Breast epithelium (tissue), 3 donors: ENCODE measurements at regions not wholly inside any gene's neighbourhood (a gene's known extent, or its start where the extent isn't known, plus 50 kb on each side); places are given as distances from the start of the nearest gene placed in this dataset.

Experiments used
- CTCF ChIP-seq, 3 donors: fragments of 450-650 bp; IDR thresholded peaks; one replicate each; pipeline ENCODE4 v1.5.1; 2016 to 2017; ENCODE audit warnings: antibody characterized with exemption in 3 of 3, mild to moderate bottlenecking in 3 of 3, moderate library complexity in 3 of 3
- POLR2A ChIP-seq: fragments of 450-650 bp; IDR thresholded peaks from one replicate; pipeline ENCODE4 v1.6.1; 2016; ENCODE audit warnings: antibody characterized with exemption, mild to moderate bottlenecking, moderate library complexity

DNA sequence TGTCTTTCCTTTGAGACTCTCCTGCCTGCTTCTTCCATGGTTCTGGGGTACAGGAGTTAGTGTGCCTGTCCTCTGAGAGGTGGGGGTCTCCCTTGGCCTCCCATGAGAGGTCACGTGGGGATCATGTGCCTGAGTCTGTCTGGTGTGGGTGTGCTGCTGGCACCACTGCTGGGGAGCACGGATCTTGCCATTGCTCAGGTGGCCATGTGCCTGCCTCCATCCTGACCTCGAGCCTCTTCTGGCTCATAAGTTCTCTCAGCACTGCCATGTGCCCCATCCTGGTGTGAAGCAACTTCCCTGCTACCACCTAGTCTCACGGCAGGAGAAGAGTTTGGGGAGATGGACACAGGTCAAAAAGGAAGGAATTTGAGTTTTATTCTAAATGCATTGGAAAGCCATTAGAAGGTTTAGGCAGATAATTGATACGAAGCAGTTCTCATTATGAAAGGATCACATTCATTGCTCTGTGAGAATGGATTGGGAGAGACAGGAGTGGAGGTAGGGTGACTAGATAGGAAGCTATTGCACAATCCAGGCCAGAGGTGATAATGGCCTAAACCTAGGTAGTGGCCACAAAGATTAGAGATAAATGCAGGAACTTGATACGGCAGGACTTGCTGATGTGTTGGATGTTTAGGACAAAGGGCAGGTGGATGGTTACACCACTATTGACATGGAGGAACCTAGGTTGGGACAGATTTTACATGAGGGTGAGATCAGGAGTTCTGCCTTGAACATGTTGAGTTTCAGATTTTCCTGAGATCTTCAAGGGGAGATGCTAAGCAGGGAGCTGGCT is 173.0 kb upstream of the RORA start:
- TF ChIP-seq CTCF (IDR thresholded peaks at IDR 0.05) (no peak), POLR2A (no peak)
